ENCODE measurements at regions not wholly inside any gene's neighbourhood (a gene's known extent, or its start where the extent isn't known, plus 50 kb on each side); places are given as distances from the start of the nearest gene placed in this dataset.

- intact Hi-C loops (cut with DNase I), result no loop called here
- H3K9ac ChIP-seq (ENCODE audit: low read depth in 2 of 2, low read length in 2 of 2), result no peak overlapping the region
- no peak overlapping the region for H3K27ac ChIP-seq
- H3K9me3 ChIP-seq, result no peaks in the 10 kb centered on the region
- TF ChIP-seq CTCF (IDR thresholded peaks at IDR 0.05), result no peak
- H3K36me3 ChIP-seq, result no peaks in the 10 kb centered on the region
- no peaks in the 10 kb centered on the region for H3K4me1 ChIP-seq
- DNase-seq, result no peak
- H3K4me3 ChIP-seq, result no peak overlapping the region
- no peaks in the 10 kb centered on the region for H3K27me3 ChIP-seq
These were observed 164.7 kb upstream of the CTTNBP2NL start for GRCh38 chr1:112231331-112231730.

GRCh38 chr1:112232848-112233247, 163.2 kb upstream of the CTTNBP2NL start:
- H3K27me3 ChIP-seq, result no peaks in the 10 kb centered on the region
- H3K4me1 ChIP-seq, result no peaks in the 10 kb centered on the region
- intact Hi-C loops (cut with DNase I), result no loop called here
- H3K27ac ChIP-seq, result no peak overlapping the region
- no peak for TF ChIP-seq CTCF (IDR thresholded peaks at IDR 0.05)
- no peak for DNase-seq
- no peaks in the 10 kb centered on the region for H3K36me3 ChIP-seq
- H3K4me3 ChIP-seq, result no peak overlapping the region
- H3K9ac ChIP-seq (ENCODE audit: low read depth in 2 of 2, low read length in 2 of 2), result no peak overlapping the region
- no peaks in the 10 kb centered on the region for H3K9me3 ChIP-seq

- H3K36me3 ChIP-seq, result no peaks in the 10 kb centered on the region
- intact Hi-C loops (cut with DNase I), result no loop called here
- no peaks in the 10 kb centered on the region for H3K4me1 ChIP-seq
- DNase-seq, result no peak
- no peak for TF ChIP-seq CTCF (IDR thresholded peaks at IDR 0.05)
- no peaks in the 10 kb centered on the region for H3K27me3 ChIP-seq
- H3K27ac ChIP-seq, result no peak overlapping the region
- no peak overlapping the region for H3K4me3 ChIP-seq
- no peaks in the 10 kb centered on the region for H3K9me3 ChIP-seq
- H3K9ac ChIP-seq (ENCODE audit: low read depth in 2 of 2, low read length in 2 of 2), result no peak overlapping the region
These were observed 161.3 kb upstream of the CTTNBP2NL start for GRCh38 chr1:112234710-112235109.

GRCh38 chr1:112237983-112238545, 157.9 kb upstream of the CTTNBP2NL start:
- Histone ChIP-seq H3K4me1 (no peaks in the 10 kb centered on the region), H3K27ac (no peak overlapping the region), H3K27me3 (no peaks in the 10 kb centered on the region), H3K9me3 (no peaks in the 10 kb centered on the region), H3K9ac (ENCODE audit: low read depth in 2 of 2, low read length in 2 of 2) (no peak overlapping the region), H3K4me3 (no peak overlapping the region), H3K36me3 (no peaks in the 10 kb centered on the region)
- no peak for TF ChIP-seq CTCF (IDR thresholded peaks at IDR 0.05)
- intact Hi-C loops (cut with DNase I), result no loop called here
- DNase-seq, result peak; percentile 57

- Histone ChIP-seq H3K27me3 (no peaks in the 10 kb centered on the region), H3K9ac (ENCODE audit: low read depth in 2 of 2, low read length in 2 of 2) (no peak overlapping the region)
- no peak for DNase-seq
These were observed 156.2 kb upstream of the CTTNBP2NL start for GRCh38 chr1:112239683-112240330.

More at GRCh38 chr1:112239683-112240330, 156.2 kb upstream of the CTTNBP2NL start:
- no peaks in the 10 kb centered on the region for H3K9me3 ChIP-seq
- TF ChIP-seq CTCF (IDR thresholded peaks at IDR 0.05), result no peak
- intact Hi-C loops (cut with DNase I), result no loop called here
- H3K27ac ChIP-seq, result no peak overlapping the region
- no peaks in the 10 kb centered on the region for H3K4me1 ChIP-seq
- H3K36me3 ChIP-seq, result no peaks in the 10 kb centered on the region
- H3K4me3 ChIP-seq, result no peak overlapping the region
